Inferior parietal cortex (tissue), 1 donor: ENCODE measurements at regions not wholly inside any gene's neighbourhood (a gene's known extent, or its start where the extent isn't known, plus 50 kb on each side); places are given as distances from the start of the nearest gene placed in this dataset.
"Not testable (repeated sequence)": the region's sequence is repeated elsewhere in the genome, so short reads cannot be mapped to it uniquely, and the experiment has no call there.

ENCODE experiments used
- DNase-seq: peaks from one replicate; pipeline ENCODE4 v3.0.0-alpha.2; 2016; ENCODE audit errors: extremely low spot score

GRCh38 chr9:103068753-103069152 is 73.6 kb downstream of the CYLC2 start:
- DNase-seq, result no peak

GRCh38 chr9:103078581-103078980 is 83.4 kb downstream of the CYLC2 start:
- DNase-seq, result no peak

GRCh38 chr9:103082494-103082893 is 87.4 kb downstream of the CYLC2 start:
- DNase-seq, result no peak

- no peak for DNase-seq
Measured at GRCh38 chr9:103089357-103089756, 94.2 kb downstream of the CYLC2 start.

- no peak for DNase-seq
Measured at GRCh38 chr9:103104101-103104500, 109.0 kb downstream of the CYLC2 start.

- DNase-seq, result no peak
Measured at GRCh38 chr9:103116246-103116645, 121.1 kb downstream of the CYLC2 start.

GRCh38 chr9:103126494-103126893 is 131.4 kb downstream of the CYLC2 start:
- no peak for DNase-seq

GRCh38 chr9:103139891-103140290 is 144.8 kb downstream of the CYLC2 start:
- DNase-seq, result no peak

GRCh38 chr9:103152473-103152872 is 157.3 kb downstream of the CYLC2 start:
- DNase-seq, result no peak

- DNase-seq, result no peak
Measured at GRCh38 chr9:103167530-103167929, 172.4 kb downstream of the CYLC2 start.

- no peak for DNase-seq
Measured at GRCh38 chr9:103168254-103168653, 173.1 kb downstream of the CYLC2 start.

- DNase-seq, result no peak
Measured at GRCh38 chr9:103169798-103170197, 174.7 kb downstream of the CYLC2 start.

- DNase-seq, result no peak
Measured at GRCh38 chr9:103183701-103184171, 188.6 kb downstream of the CYLC2 start.

GRCh38 chr9:103186959-103187358 is 191.8 kb downstream of the CYLC2 start:
- DNase-seq, result no peak

- DNase-seq, result no peak
Measured at GRCh38 chr9:103188781-103189350, 193.7 kb downstream of the CYLC2 start.

- DNase-seq, result no peak
Measured at GRCh38 chr9:103193992-103194391, 198.9 kb downstream of the CYLC2 start.

- DNase-seq, result no peak
Measured at GRCh38 chr9:103203172-103203571, 208.0 kb downstream of the CYLC2 start.

- DNase-seq, result not testable (repeated sequence)
Measured at GRCh38 chr9:103205881-103206585, 210.9 kb downstream of the CYLC2 start.

- no peak for DNase-seq
Measured at GRCh38 chr9:103210607-103211006, 215.5 kb downstream of the CYLC2 start.

- DNase-seq, result no peak
Measured at GRCh38 chr9:103215197-103215596, 220.1 kb downstream of the CYLC2 start.

GRCh38 chr9:103225702-103226646 is 230.8 kb downstream of the CYLC2 start:
- no peak for DNase-seq

GRCh38 chr9:103226647-103227013 is 231.5 kb downstream of the CYLC2 start:
- DNase-seq, result no peak
